ENCODE measurements at regions not wholly inside any gene's neighbourhood (a gene's known extent, or its start where the extent isn't known, plus 50 kb on each side); places are given as distances from the start of the nearest gene placed in this dataset.
"Not testable (repeated sequence)": the region's sequence is repeated elsewhere in the genome, so short reads cannot be mapped to it uniquely, and the experiment has no call there.

DNA sequence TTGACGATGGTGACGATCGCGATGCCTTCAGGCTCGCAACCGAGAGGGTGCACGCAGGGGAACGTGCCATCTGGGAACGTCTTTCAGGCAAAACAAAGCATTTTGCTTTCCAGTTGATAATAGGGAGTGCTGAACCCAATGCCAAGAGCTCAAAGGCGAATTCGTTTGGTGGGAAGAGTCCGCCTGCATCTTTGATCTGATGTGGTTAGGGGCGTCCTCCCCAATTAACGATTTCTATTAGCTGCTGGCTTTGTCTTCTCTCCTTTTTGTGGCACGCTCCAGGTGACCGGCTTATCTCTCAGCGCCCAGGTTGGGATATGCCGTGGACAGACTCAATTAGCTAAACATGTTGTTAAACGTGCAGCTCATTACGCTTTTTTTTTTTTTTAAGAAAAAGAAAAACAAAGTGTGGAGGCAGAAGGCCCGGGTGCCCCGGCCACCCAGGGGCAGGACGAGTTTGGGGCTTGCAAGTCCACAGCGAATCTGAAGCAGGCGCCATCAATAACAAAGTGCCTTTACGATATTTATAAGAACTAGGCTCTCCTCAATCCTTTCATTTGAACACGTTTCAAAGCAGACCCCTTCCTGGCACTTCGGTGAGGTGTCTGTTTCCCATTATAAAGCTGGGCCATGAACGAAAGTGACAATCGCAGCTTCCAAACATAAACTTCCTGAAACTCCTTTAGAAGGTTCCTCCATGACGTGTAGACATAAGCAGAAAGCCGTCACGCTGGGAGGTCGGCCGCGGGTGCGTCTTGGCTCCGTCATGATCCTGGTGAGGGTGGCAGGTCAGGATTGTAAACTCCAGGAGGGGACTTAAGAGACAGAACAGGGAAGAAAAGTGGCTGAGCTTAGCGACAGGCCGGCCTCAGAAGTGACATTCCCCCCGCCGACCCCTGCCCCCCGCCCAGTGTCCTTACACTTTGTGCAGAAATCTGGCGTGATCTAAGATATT lies 155.3 kb downstream of the LAT start:
- POLR2A ChIA-PET; H3K9ac ChIP-seq (ENCODE audit: insufficient read depth in 1 of 2, low read depth in 2 of 2, low read length in 2 of 2); H3K4me2 ChIP-seq (ENCODE audit: insufficient read depth, low read length); H3K79me2 ChIP-seq (ENCODE audit: control insufficient read depth, insufficient read depth, low read length); CTCF ChIA-PET (ENCODE audit: low intra/inter-chr PET ratio); H3K9me1 ChIP-seq (ENCODE audit: control insufficient read depth, insufficient read depth, low read length); DNase-seq (ENCODE audit: extremely low read depth in 1 of 4, low spot score in 3 of 4); H3K4me3 ChIP-seq; H3K9me3 ChIP-seq (replicated peaks; ENCODE audit: control insufficient read depth, insufficient read depth, low read depth, low read length); H3K27ac ChIP-seq (ENCODE audit: extremely low read depth, low read depth, low read length); H4K20me1 ChIP-seq (replicated peaks; ENCODE audit: control insufficient read depth, insufficient read depth, low read length); ATAC-seq; intact Hi-C loops (cut with micrococcal nuclease); BruUV-seq (replicated peaks); H3K36me3 ChIP-seq (ENCODE audit: control insufficient read depth, insufficient read depth, low read length); H2AFZ ChIP-seq (ENCODE audit: low read depth, low read length); in situ Hi-C loops (cut with MboI): not testable (repeated sequence)
- 29% methylated on average over 34 of the region's 44 CpGs for WGBS (ENCODE audit: insufficient coverage, low coverage, missing lambda C conversion rate)
- H3K27me3 ChIP-seq (ENCODE audit: control insufficient read depth in 2 of 2, insufficient read depth in 2 of 2, low read length in 2 of 2): peaks cover 0 to 12% of the 10 kb centered on the region in 2 experiments; a peak in 3 of 5 replicates
- peaks cover 0 to 21% of the 10 kb centered on the region in 2 experiments; a peak in 2 of 5 replicates for H3K4me1 ChIP-seq (replicated peaks in 1 of 2; ENCODE audit: control insufficient read depth in 2 of 2, insufficient read depth in 2 of 2, low read length in 2 of 2)
- peak; percentile 15 for FAIRE-seq

DNA sequence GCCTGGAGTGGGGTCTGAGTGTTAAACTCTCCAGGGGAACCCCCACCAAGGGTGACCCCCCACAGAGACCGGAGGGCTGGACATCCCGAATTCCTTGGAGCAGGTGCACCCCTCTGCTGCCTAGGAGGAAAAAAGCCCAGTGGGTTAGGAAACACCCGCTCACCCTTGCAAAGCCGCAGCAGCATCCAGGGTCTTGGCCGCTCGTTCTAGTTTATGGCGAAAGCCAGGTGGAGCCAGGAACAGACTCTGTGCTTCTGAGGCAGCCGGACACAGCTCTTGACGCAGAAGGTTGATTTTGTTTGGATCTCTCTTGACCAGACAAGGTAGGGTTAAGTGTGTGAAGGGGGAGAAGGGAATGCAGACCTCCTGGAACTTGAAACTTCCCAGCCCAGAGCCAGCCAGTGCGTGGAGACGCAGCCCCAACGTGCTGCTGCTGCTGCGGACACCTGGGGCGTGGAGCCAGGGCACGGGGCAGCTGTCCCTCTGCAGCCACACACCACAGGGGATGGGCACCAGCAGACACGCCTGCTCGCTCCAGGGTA lies 154.5 kb downstream of the LAT start:
- BruUV-seq (replicated peaks): no TSS peak

DNA sequence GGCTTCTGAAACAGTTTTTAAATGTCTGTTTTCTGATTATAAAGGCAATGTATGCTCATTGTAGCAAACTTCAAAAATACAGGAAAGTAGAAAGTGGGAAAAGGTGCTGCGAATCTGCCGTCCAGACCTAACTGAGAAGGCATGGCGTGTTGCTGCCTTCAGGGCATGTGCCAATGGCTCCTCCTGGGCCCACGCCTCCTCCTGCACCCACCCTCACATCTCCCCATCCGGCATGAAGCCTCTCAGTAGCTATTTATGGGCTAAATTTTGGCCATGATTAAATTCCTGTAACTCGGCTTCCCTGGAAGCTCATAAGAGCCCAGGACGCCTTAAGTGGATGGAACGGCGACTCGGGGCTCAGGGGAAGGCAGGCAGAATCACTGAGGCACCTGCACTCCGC lies 153.8 kb downstream of the LAT start:
- CTCF ChIA-PET (ENCODE audit: low intra/inter-chr PET ratio); FAIRE-seq: not testable (repeated sequence)

More for the DNA sequence above, 154.5 kb downstream of the LAT start:
- no peak overlapping the region for H3K4me2 ChIP-seq (ENCODE audit: insufficient read depth, low read length)
- in situ Hi-C loops (cut with MboI): no loop called here
- peaks cover 0 to 12% of the 10 kb centered on the region in 2 experiments; a peak in 3 of 5 replicates for H3K27me3 ChIP-seq (ENCODE audit: control insufficient read depth in 2 of 2, insufficient read depth in 2 of 2, low read length in 2 of 2)
- ATAC-seq (no peak), DNase-seq (ENCODE audit: extremely low read depth in 1 of 4, low spot score in 3 of 4) (no peak), FAIRE-seq (no peak)
- no peak overlapping the region for H3K9ac ChIP-seq (ENCODE audit: insufficient read depth in 1 of 2, low read depth in 2 of 2, low read length in 2 of 2)
- no peak overlapping the region for H3K27ac ChIP-seq (ENCODE audit: extremely low read depth, low read depth, low read length)
- 21% methylated on average over 12 of the region's 17 CpGs for WGBS (ENCODE audit: insufficient coverage, low coverage, missing lambda C conversion rate)
- intact Hi-C loops (cut with micrococcal nuclease): no loop called here
- H3K36me3 ChIP-seq (ENCODE audit: control insufficient read depth, insufficient read depth, low read length): no peaks in the 10 kb centered on the region
- H4K20me1 ChIP-seq (replicated peaks; ENCODE audit: control insufficient read depth, insufficient read depth, low read length): no peaks in the 10 kb centered on the region
- no peaks in the 10 kb centered on the region for H3K9me3 ChIP-seq (replicated peaks; ENCODE audit: control insufficient read depth, insufficient read depth, low read depth, low read length)
- no peaks in the 10 kb centered on the region for H3K79me2 ChIP-seq (ENCODE audit: control insufficient read depth, insufficient read depth, low read length)
- CTCF ChIA-PET (ENCODE audit: low intra/inter-chr PET ratio): no interaction called here
- H3K4me3 ChIP-seq: no peak overlapping the region
- peaks cover 0 to 18% of the 10 kb centered on the region in 2 experiments; a peak in 2 of 5 replicates for H3K4me1 ChIP-seq (replicated peaks in 1 of 2; ENCODE audit: control insufficient read depth in 2 of 2, insufficient read depth in 2 of 2, low read length in 2 of 2)
- no peak overlapping the region for H2AFZ ChIP-seq (ENCODE audit: low read depth, low read length)
- TF ChIP-seq SNIP1 (IDR thresholded peaks at IDR 0.05; ENCODE audit: low read depth) (no peak), ZNF551 (CRISPR knock-in tag; IDR thresholded peaks at IDR 0.05) (no peak)
- POLR2A ChIA-PET: no interaction called here
- no peaks in the 10 kb centered on the region for H3K9me1 ChIP-seq (ENCODE audit: control insufficient read depth, insufficient read depth, low read length)

More for the DNA sequence above, 153.8 kb downstream of the LAT start:
- intact Hi-C loops (cut with micrococcal nuclease); H3K79me2 ChIP-seq (ENCODE audit: control insufficient read depth, insufficient read depth, low read length); H3K27ac ChIP-seq (ENCODE audit: extremely low read depth, low read depth, low read length); H2AFZ ChIP-seq (ENCODE audit: low read depth, low read length); ATAC-seq; in situ Hi-C loops (cut with MboI); H3K4me3 ChIP-seq; BruUV-seq (replicated peaks); H3K9ac ChIP-seq (ENCODE audit: insufficient read depth in 1 of 2, low read depth in 2 of 2, low read length in 2 of 2); DNase-seq (ENCODE audit: extremely low read depth in 1 of 4, low spot score in 3 of 4); H3K9me3 ChIP-seq (replicated peaks; ENCODE audit: control insufficient read depth, insufficient read depth, low read depth, low read length); H4K20me1 ChIP-seq (replicated peaks; ENCODE audit: control insufficient read depth, insufficient read depth, low read length); H3K4me2 ChIP-seq (ENCODE audit: insufficient read depth, low read length); H3K9me1 ChIP-seq (ENCODE audit: control insufficient read depth, insufficient read depth, low read length); H3K36me3 ChIP-seq (ENCODE audit: control insufficient read depth, insufficient read depth, low read length); POLR2A ChIA-PET: not testable (repeated sequence)
- peaks cover 0 to 12% of the 10 kb centered on the region in 2 experiments; a peak in 3 of 5 replicates for H3K27me3 ChIP-seq (ENCODE audit: control insufficient read depth in 2 of 2, insufficient read depth in 2 of 2, low read length in 2 of 2)
- peaks cover 0 to 12% of the 10 kb centered on the region in 2 experiments; a peak in 2 of 5 replicates for H3K4me1 ChIP-seq (replicated peaks in 1 of 2; ENCODE audit: control insufficient read depth in 2 of 2, insufficient read depth in 2 of 2, low read length in 2 of 2)
- WGBS (ENCODE audit: insufficient coverage, low coverage, missing lambda C conversion rate): 13% methylated on average over 11 of the region's 11 CpGs

Data from K562 (cell line).